ENCODE measurements at regions not wholly inside any gene's neighbourhood (a gene's known extent, or its start where the extent isn't known, plus 50 kb on each side); places are given as distances from the start of the nearest gene placed in this dataset.

DNA sequence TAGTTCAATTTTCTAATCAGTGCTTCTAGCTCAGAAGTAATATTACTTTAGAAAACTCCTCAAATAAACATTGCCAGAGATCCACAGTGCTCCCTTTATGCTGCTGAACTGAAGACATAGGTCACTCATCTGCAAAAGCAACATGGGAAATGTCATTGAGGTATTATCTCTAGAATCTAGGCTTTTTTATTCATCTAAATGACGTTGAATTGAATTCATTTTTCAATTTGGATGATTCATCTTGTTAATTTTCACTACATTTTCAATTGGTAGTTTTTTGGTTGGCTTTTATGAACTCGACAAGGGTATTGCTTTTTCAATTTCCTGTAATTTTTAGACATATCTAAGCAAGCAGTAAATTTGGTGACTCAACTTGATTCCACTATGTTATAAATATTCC, 275.4 kb downstream of the NFKBIZ start:
- DNase-seq, result no peak

DNA sequence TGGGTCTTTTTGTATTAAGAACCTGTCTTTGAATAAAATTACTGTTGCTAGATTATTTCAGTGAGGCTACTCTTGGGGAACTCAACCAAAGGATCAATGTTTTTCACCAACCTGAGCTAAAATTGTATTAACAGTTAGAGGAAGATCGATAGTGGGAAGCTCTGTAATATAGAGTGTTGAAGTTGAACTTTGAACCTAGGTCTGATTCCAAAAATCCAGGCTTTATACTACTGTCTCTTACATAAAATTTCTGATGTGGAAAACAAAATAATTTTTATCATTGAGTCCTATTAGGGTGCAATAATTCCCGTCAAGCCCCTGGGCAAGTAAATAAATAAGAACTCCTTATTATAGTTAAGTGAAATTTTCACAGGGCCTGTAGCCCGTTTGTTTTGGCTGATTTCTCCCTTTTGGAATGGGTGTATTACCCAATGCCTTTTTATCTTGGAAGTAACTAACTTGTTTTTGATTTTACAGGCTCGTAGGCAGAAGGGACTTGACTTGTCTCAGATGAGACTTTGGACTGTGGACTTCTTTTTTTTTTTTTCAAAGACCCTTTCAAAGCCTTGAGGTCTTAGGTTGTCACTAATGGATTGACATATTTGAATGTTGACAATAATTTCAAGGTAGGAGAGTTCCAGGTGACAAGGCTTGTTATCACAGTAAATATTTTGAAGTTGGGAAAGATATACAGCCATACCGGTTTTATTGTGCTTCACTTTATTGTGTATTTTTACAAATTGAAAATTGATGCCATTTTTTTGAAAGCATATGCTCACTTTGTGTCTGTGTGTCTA, 276.1 kb downstream of the NFKBIZ start:
- no peak for DNase-seq

GRCh38 chr3:102125994-102126368, 276.7 kb downstream of the NFKBIZ start:
- no peak for DNase-seq

- DNase-seq, result peak; percentile 4
These were observed 280.7 kb downstream of the NFKBIZ start for GRCh38 chr3:102129760-102130608.

DNA sequence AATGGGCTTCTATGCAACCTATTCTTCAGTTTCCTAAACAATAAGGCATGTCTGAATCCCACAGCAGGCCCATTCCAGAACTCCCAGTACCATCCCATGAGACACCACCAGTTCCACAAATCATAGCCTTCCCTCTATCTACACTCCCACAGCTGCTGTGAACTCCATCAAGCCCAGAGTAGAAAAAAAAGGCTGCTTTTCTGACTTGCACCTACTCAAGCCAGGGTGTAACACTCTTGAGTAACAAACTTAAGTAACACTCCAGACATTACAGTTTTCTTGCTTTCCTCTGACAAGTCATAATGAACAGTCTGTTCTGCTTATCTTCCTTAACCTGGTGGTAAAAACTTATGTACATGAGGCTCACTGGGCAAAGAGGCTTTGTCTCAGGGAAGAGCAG, 283.1 kb downstream of the NFKBIZ start:
- peak; percentile 4 for DNase-seq

GRCh38 chr3:102133376-102133775, 284.1 kb downstream of the NFKBIZ start:
- no peak for DNase-seq

DNA sequence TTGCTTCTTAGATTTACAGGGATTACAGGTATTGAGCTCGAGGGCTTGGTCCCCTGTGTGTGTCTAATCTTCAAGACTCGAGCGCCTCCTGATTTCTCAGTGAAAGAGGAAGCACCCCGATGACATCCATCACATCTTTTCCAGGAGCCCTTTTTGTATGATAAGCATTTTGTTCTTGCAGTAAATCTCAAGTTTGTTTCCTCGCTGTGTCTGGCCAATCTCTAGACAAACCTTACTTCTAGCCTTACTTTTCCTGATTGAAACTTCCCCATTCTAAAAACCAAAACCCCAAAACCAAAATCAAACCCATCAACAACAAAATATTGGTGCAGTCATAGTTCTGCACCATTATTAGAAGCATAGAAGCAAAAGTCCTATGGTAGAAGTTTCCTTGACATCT, 286.0 kb downstream of the NFKBIZ start:
- DNase-seq, result peak; percentile 35

DNA sequence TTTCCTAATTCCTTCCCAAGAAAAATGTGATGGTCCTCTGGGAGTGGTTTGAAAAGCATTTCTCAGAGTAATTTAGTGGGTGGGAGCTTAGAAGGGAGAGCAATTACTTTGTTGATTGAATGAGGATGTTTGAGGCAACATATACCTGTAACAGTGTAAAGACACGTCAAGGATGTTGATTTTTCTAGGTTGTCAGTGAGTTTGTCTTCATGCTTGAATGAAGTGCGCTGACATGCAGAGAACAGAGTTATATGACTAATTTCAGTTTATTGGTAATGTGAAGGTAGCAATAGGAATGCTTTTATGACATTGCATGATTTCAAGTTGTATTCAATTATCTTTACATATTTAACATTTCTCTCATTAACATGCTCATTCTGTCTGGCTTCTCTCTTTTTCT, 286.9 kb downstream of the NFKBIZ start:
- DNase-seq, result no peak

- no peak for DNase-seq
These were observed 290.8 kb downstream of the NFKBIZ start for GRCh38 chr3:102140116-102140515.

- no peak for DNase-seq
These were observed 292.0 kb downstream of the NFKBIZ start for GRCh38 chr3:102141096-102141927.

DNA sequence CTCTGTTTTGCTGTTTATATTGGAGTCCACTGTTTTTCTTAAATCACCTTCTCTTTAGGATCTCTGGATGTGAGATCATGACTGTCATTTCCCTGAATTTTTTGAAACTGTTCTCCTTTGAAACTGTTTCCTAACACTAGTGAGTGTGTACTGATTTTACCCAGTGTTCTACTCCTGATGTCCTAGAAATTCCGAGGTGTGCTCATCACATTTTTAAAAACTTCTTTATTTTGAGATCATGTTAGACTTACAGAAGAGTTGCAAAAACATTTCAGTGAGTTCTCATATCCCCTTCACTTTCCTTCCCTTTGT, 292.6 kb downstream of the NFKBIZ start:
- DNase-seq, result no peak

- no peak for DNase-seq
These were observed 292.3 kb upstream of the ZPLD1 start for GRCh38 chr3:102142379-102143060.

DNA sequence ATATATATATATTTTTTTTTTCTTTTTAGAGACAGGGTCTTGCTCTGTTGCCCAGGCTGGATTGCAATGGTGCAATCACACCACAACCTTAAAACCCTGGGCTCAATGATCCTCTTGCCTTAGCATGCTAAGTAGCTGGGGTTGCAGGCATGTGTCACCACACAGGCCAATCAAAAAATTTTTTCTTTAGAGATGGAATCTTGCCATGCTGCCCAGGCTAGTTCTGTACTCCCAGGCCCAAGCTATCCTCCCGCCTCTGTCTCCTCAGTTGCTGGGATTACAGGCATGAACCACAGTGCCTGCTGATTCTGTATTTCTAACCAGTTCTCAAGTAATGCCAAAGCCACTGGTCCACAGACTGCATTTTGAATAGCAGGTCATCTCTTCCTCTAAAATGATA, 291.3 kb upstream of the ZPLD1 start:
- DNase-seq, result no peak

DNA sequence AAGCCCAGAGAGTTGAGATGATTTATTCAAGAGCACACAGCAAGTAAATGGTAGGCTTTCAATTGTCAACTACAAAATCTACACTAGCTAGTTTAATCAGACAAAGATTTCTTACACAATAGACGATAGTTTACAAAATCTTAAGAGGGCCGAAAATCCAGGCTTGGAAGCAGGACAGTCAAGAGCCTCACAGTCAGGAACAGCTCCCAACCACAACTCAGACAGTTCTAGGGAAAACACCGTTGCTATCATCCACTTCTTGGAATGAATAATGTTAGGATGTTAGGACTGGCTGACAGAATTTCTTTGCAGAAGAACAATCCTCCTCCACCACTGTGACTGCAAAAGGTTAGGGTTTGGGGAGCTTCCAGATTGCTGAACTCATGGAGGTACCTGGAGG, 290.8 kb upstream of the ZPLD1 start:
- DNase-seq, result no peak

DNA sequence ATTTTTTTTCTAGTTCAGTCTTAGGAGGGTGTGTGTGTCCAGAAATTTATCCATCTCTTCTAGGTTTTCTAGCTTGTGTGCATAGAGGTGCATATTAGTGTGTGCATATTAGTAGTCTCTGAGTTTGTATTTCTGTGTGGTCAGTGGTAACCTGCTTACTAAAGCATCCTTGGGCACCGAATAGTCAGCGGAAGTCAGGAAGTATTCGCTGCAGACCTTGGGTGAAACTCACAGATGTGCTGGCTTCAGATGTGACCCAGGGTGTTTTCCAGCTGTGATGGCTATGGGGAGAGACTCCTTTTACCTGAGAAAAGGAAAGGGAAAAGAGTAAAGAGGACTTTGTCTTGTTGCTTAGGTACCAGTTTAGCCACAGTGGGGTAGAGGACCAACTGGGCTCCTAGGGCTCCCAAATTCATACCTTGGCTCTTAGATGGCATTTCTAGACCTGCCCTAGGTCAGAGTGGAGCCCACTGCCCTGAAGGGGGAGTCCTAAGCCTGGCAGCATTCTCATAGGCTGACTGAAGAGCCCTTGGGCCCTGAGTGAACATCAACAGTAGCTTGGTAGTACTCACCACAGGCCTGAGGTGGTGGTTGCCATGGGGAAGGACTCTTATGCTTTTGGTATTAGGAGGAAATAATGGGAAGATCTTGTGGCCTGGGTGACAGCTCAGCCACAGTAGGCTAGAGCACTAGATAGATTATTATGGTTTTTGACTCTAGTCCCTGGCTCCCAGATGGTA, 286.0 kb upstream of the ZPLD1 start:
- peak; percentile 17 for DNase-seq

DNA sequence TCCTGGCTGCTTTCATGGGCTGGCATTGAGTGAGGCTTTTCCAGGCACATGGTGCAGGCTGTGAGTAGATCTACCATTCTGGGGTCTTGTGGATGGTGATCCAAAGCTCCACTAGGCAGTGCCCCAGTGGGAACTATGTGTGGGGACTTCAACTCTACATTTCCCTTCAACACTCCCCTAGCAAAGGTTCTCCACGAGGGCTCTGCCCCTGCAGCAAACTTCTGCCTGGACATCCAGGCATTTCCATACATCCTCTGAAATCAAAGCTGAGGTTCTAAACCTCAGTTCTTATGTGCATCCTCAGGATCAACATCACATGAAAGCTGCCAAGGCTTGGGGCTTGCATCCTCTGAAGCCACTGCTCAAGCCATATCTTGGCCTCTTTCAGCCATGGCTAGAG, 282.9 kb upstream of the ZPLD1 start:
- DNase-seq, result no peak

GRCh38 chr3:102156426-102156825, 278.4 kb upstream of the ZPLD1 start:
- DNase-seq, result no peak

GRCh38 chr3:102158080-102158740, 276.6 kb upstream of the ZPLD1 start:
- no peak for DNase-seq

- DNase-seq, result no peak
These were observed 274.9 kb upstream of the ZPLD1 start for GRCh38 chr3:102159810-102160451.

- DNase-seq, result no peak
These were observed 273.3 kb upstream of the ZPLD1 start for GRCh38 chr3:102161384-102162006.

DNA sequence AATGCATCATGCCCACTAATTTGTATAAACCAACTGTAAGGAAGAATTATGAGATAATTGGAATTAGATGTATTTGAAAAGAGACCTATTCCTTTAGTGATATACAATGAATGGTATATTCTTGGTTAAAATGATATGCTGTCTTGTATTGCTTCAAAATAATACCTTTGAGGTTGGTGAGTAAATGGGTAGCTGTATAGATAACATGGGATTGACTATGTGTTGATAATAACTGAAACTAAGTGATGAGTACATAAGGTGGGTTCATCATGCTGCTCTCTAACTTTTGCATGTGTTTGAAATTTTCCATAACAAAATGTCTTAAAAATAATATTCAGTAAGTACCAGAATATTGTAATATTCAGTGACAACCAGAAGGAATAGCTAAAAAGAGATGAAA, 272.6 kb upstream of the ZPLD1 start:
- DNase-seq, result no peak

Measured in hematopoietic multipotent progenitor cell treated with erythropoietin and hydrocortisone succinate and interleukin-3 and kit ligand, for 4 days (in vitro differentiated cells).